Spleen (tissue), 11 donors: ENCODE measurements at regions not wholly inside any gene's neighbourhood (a gene's known extent, or its start where the extent isn't known, plus 50 kb on each side); places are given as distances from the start of the nearest gene placed in this dataset.

Experiments used
- DNase-seq: peaks from one replicate; pipeline ENCODE4 v3.0.0-alpha.2; 2020
- H3K27ac ChIP-seq, 8 donors: fragments of 200-600 bp; sonication (generic) in 7 of 8; 1 replicate in 4 of 8; 2 replicates in 4 of 8; pipeline versions ENCODE4 v1.5.0 to v1.8.0; 2016 to 2021; ENCODE audit warnings: inconsistent platforms in 4 of 8, mild to moderate bottlenecking in 4 of 8, moderate library complexity in 1 of 8
- H3K27me3 ChIP-seq, 7 donors: fragments of 200-600 bp; sonication (generic) in 6 of 7; replicated peaks in 1 of 7; 1 replicate in 4 of 7; 2 replicates in 3 of 7; pipeline versions ENCODE4 v1.5.0 to v1.8.0; 2016 to 2021; ENCODE audit warnings: inconsistent platforms in 3 of 7, mild to moderate bottlenecking in 1 of 7
- H3K36me3 ChIP-seq, 6 donors: fragments of 200-600 bp; sonication (generic) in 5 of 6; 1 replicate in 4 of 6; 2 replicates in 2 of 6; pipeline versions ENCODE4 v1.5.0 to v1.8.0; 2016 to 2021; ENCODE audit warnings: inconsistent platforms in 2 of 6
- H3K4me1 ChIP-seq, 6 donors: fragments of 200-600 bp; sonication (generic) in 5 of 6; 1 replicate in 3 of 6; 2 replicates in 3 of 6; pipeline versions ENCODE4 v1.5.0 to v1.8.0; 2016 to 2021; ENCODE audit warnings: inconsistent platforms in 3 of 6
- H3K4me3 ChIP-seq, 8 donors: fragments of 200-600 bp; sonication (generic) in 7 of 8; 1 replicate in 4 of 8; 2 replicates in 4 of 8; pipeline versions ENCODE4 v1.5.0 to v1.8.0; 2016 to 2021; ENCODE audit warnings: inconsistent platforms in 4 of 8, mild to moderate bottlenecking in 4 of 8, moderate library complexity in 2 of 8
- H3K9me3 ChIP-seq, 8 donors: fragments of 200-600 bp; sonication (generic) in 7 of 8; 1 replicate in 4 of 8; 2 replicates in 4 of 8; pipeline versions ENCODE4 v1.5.0 to v1.8.0; 2016 to 2021; ENCODE audit warnings: inconsistent platforms in 4 of 8
- POLR2A ChIP-seq, 3 donors: fragments of 450-650 bp; IDR thresholded peaks; one replicate each; pipeline ENCODE4 v1.5.1; 2017; ENCODE audit warnings: antibody characterized with exemption in 3 of 3, mild to moderate bottlenecking in 1 of 3
- POLR2AphosphoS5 ChIP-seq, 3 donors: sonication (generic); formaldehyde crosslinking; IDR thresholded peaks; one replicate each; pipeline ENCODE4 v1.5.1; 2017; ENCODE audit warnings: antibody characterized with exemption in 3 of 3
- WGBS, 5 donors: extraction: QIAGEN DNeasy Blood & Tissue Kit in 3 of 5; methylation state at CpG; one replicate each; pipeline versions ENCODE4 v1.1.5 to v1.1.7; 2013 to 2018; 5-methylcytosine and 5-hydroxymethylcytosine counted together
- intact Hi-C: fragments of 100-400 bp; cut with DNase I; formaldehyde crosslinking; loops from one replicate; pipeline ENCODE4 v1.15.0; 2023; ENCODE audit warnings: low total_unique reads
- TF ChIP-seq, protein P1 (sequence below), 11 experiments: fragments of 200-600 bp in 7 of 11; fragments of 450-650 bp in 4 of 11; sonication (generic) in 4 of 11; IDR thresholded peaks in 8 of 11; conservative IDR thresholded peaks in 3 of 11; 1 replicate in 7 of 11; 2 replicates in 4 of 11; pipeline versions ENCODE4 v1.4.0 to v1.8.0; 2016 to 2021; ENCODE audit warnings: antibody characterized with exemption in 11 of 11, inconsistent platforms in 4 of 11, mild to moderate bottlenecking in 1 of 11
- donor health status: healthy with polysubstance abuse.
- donor health status: DM: no; HTN: no; CAD: no; lungs with moderate emphysema.
- donor health status: DM: no; HTN: no; CAD: no.
- donor health status: Bipolar disorder and iron deficiency.
- donor health status: healthy.
- donor health status: DM: no; HTN: no; CAD: no.
- donor health status: DM: yes; HTN: yes; CAD: no.

DNA sequence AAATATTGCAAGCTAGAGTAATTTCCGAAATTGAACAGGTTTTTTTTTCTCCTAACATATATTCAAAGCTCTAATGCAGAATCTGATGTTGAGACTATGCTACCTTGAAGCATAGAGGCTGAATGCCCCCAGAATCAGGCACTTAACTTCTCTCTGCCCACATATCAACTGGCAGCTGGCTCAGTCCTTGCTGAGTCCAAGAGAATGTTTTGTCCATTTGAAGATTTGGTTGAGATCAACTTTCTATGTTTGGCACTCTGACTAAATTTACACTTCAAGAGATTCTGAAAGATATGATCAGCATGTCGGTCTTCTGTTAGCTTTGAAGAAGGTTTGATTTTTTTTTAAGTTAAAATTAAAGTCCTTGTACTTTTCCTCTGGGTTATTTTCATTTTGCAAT, 1298.1 kb downstream of the EPHA7 start:
- Histone ChIP-seq H3K4me1 (no peaks in the 10 kb centered on the region), H3K9me3 (no peaks in the 10 kb centered on the region), H3K27me3 (no peaks in the 10 kb centered on the region), H3K27ac (no peak overlapping the region), H3K36me3 (no peaks in the 10 kb centered on the region), H3K4me3 (no peak overlapping the region)
- intact Hi-C loops = no loop called here
- TF ChIP-seq, protein P1, sequence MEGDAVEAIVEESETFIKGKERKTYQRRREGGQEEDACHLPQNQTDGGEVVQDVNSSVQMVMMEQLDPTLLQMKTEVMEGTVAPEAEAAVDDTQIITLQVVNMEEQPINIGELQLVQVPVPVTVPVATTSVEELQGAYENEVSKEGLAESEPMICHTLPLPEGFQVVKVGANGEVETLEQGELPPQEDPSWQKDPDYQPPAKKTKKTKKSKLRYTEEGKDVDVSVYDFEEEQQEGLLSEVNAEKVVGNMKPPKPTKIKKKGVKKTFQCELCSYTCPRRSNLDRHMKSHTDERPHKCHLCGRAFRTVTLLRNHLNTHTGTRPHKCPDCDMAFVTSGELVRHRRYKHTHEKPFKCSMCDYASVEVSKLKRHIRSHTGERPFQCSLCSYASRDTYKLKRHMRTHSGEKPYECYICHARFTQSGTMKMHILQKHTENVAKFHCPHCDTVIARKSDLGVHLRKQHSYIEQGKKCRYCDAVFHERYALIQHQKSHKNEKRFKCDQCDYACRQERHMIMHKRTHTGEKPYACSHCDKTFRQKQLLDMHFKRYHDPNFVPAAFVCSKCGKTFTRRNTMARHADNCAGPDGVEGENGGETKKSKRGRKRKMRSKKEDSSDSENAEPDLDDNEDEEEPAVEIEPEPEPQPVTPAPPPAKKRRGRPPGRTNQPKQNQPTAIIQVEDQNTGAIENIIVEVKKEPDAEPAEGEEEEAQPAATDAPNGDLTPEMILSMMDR (IDR thresholded peaks at IDR 0.05 in 8 of 11, conservative IDR thresholded peaks at IDR 0.05 in 3 of 11) = no peak
- TF ChIP-seq POLR2AphosphoS5 (IDR thresholded peaks at IDR 0.05) = no peak
- TF ChIP-seq POLR2A (IDR thresholded peaks at IDR 0.05) = no peak
- DNase-seq = no peak
- WGBS, 5 donors = 65 to 89% (median 73%) methylated on average over 2 of the region's 2 CpGs

DNA sequence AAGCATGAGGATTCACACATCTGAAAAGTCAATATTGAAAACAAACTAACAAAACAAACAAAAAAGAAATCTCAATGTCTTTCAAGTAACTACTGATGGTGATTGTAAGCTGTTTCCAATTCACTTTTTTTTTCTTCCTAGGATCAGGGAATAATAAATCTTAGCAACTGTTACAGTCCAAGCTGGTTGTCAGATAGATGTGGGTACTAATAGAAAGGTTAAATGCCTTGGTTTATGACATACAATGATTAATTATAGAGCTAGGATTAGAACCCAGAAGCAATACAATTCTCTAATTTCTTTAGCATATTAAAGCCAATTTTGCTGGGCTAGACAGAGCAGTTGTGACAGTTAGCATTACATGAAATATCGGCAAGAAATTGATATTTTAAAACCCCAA, 1301.6 kb downstream of the EPHA7 start:
- Histone ChIP-seq H3K27me3 (no peaks in the 10 kb centered on the region), H3K4me3 (no peak overlapping the region), H3K4me1 (no peaks in the 10 kb centered on the region), H3K27ac (no peak overlapping the region), H3K36me3 (no peaks in the 10 kb centered on the region), H3K9me3 (no peaks in the 10 kb centered on the region)
- WGBS, 5 donors = 86 to 94% (median 92%) methylated on average over 1 of the region's 1 CpG
- DNase-seq = no peak
- TF ChIP-seq POLR2A (IDR thresholded peaks at IDR 0.05) (no peak), POLR2AphosphoS5 (IDR thresholded peaks at IDR 0.05) (no peak)
- TF ChIP-seq, protein P1 (IDR thresholded peaks at IDR 0.05 in 8 of 11, conservative IDR thresholded peaks at IDR 0.05 in 3 of 11) = no peak
- intact Hi-C loops = no loop called here

DNA sequence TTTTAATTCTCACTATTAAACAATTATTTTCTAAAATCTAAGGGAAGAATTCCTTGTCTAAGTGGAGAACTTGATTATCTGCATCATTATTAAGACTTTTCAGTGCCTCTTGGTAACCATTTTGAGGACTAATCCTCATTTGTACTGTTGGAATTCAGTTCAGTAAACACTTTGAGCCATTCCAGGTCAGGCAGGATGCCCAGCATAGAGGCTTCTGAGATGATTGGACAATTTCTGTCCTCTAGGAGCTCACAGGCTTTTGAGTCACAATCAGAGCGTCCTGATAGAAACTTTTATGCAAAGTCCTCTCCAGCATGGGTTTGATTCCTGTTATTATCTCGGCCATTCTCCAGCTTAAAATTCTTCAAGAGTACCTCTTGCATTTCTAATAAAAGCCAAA, 1304.6 kb downstream of the EPHA7 start:
- H3K36me3 ChIP-seq = no peaks in the 10 kb centered on the region
- H3K27me3 ChIP-seq = no peaks in the 10 kb centered on the region
- DNase-seq = no peak
- intact Hi-C loops = no loop called here
- WGBS, 5 donors = 76 to 88% (median 82%) methylated on average over 2 of the region's 2 CpGs
- H3K4me1 ChIP-seq = no peaks in the 10 kb centered on the region
- H3K9me3 ChIP-seq = peaks cover 0 to 1% (median 0%) of the 10 kb centered on the region in 8 donors
- H3K4me3 ChIP-seq = no peak overlapping the region
- H3K27ac ChIP-seq = no peak overlapping the region
- TF ChIP-seq, protein P1 (IDR thresholded peaks at IDR 0.05 in 8 of 11, conservative IDR thresholded peaks at IDR 0.05 in 3 of 11) = no peak
- TF ChIP-seq POLR2A (IDR thresholded peaks at IDR 0.05) (no peak), POLR2AphosphoS5 (IDR thresholded peaks at IDR 0.05) (no peak)

DNA sequence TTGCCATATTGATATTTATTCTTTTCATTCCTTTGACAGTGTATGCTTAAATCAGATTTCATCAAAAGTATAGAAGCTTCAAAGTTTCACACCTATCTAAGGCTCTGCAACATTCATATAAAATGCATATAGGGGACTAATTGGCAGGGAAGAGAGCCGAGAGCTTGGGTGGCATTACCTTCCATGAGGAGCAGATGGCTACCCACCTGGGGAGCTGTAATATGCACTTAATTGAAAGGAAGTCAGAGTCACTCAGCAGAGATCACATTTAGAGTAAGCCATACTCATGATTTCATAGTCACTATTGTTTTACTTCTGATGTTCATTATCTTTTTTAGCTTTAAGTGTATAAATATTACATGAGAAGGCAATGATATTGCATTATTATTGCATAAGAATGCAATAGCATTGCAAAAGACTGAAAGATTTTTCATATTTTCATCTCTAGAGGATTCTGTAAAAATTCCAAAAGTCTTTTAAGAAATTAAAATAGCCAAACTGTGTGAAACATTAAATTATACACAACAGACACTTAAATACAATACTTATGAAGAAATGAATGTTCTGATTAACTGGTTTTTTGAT, 1305.2 kb downstream of the EPHA7 start:
- no peak overlapping the region for H3K4me3 ChIP-seq
- H3K36me3 ChIP-seq = no peaks in the 10 kb centered on the region
- H3K27me3 ChIP-seq = no peaks in the 10 kb centered on the region
- H3K4me1 ChIP-seq = no peaks in the 10 kb centered on the region
- TF ChIP-seq, protein P1 (IDR thresholded peaks at IDR 0.05 in 8 of 11, conservative IDR thresholded peaks at IDR 0.05 in 3 of 11) = no peak
- TF ChIP-seq POLR2AphosphoS5 (IDR thresholded peaks at IDR 0.05) (no peak), POLR2A (IDR thresholded peaks at IDR 0.05) (no peak)
- intact Hi-C loops = no loop called here
- no peak for DNase-seq
- no peak overlapping the region for H3K27ac ChIP-seq
- H3K9me3 ChIP-seq = peaks cover 0 to 7% (median 0%) of the 10 kb centered on the region in 8 donors
- 0 to 52% (median 0%) methylated on average over 1 of the region's 1 CpG for WGBS, 5 donors
